Left ventricle myocardium inferior (tissue), 1 donor: ENCODE measurements at regions not wholly inside any gene's neighbourhood (a gene's known extent, or its start where the extent isn't known, plus 50 kb on each side); places are given as distances from the start of the nearest gene placed in this dataset.

Experiments used
- DNase-seq: peaks from one replicate; pipeline ENCODE4 v3.0.0-alpha.2; 2020
- H3K27ac ChIP-seq: fragments of 200-600 bp; replicated peaks from 2 replicates; pipeline ENCODE4 v1.8.0; 2021
- H3K27me3 ChIP-seq: fragments of 200-600 bp; 2 replicates; pipeline ENCODE4 v1.8.0; 2021; ENCODE audit warnings: low read depth
- H3K36me3 ChIP-seq: fragments of 200-600 bp; 2 replicates; pipeline ENCODE4 v1.8.0; 2021
- H3K4me1 ChIP-seq: fragments of 200-600 bp; 2 replicates; pipeline ENCODE4 v1.8.0; 2021
- H3K4me3 ChIP-seq: fragments of 200-600 bp; 2 replicates; pipeline ENCODE4 v1.8.0; 2021; ENCODE audit warnings: mild to moderate bottlenecking, moderate library complexity
- H3K9me3 ChIP-seq: fragments of 200-600 bp; replicated peaks from 2 replicates; pipeline ENCODE4 v1.8.0; 2021
- CTCF ChIP-seq: fragments of 200-600 bp; IDR thresholded peaks from 2 replicates; pipeline ENCODE4 v1.8.0; 2021; ENCODE audit warnings: antibody characterized with exemption, mild to moderate bottlenecking, borderline replicate concordance
- intact Hi-C: fragments of 100-400 bp; cut with micrococcal nuclease; formaldehyde crosslinking; loops from one replicate; pipeline ENCODE4 v1.11.0; 2022
- donor health status: DM: no; HTN: yes; CAD: no; lungs with severe emphysema.

GRCh38 chr5:62948301-62948700 is 369.7 kb downstream of the LRRC70 start:
- H3K9me3 ChIP-seq = no peaks in the 10 kb centered on the region
- no peaks in the 10 kb centered on the region for H3K36me3 ChIP-seq
- DNase-seq = no peak
- H3K4me1 ChIP-seq = no peaks in the 10 kb centered on the region
- TF ChIP-seq CTCF = no peak
- no peak overlapping the region for H3K27ac ChIP-seq
- intact Hi-C loops = no loop called here
- no peak overlapping the region for H3K4me3 ChIP-seq
- no peaks in the 10 kb centered on the region for H3K27me3 ChIP-seq

DNA sequence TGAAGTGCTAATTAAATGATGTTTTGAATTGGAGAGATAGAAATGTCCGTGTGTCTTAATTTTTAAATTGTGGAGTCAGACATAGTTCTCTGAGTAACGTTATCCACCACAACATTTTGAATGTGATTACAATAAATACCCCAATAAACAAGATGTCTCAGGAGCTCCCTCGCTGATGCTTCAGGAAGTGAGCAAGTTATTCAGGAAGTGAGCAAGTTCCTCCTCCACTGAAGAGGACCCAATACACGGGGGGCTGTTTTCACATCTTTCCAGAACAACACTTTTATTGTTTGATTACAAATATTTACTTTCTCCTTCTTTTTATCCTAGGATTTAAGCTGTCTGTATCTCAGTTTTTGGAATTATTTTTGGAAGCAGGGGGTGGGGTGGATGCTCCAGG is 363.8 kb downstream of the LRRC70 start:
- Histone ChIP-seq H3K4me1 (no peaks in the 10 kb centered on the region), H3K36me3 (no peaks in the 10 kb centered on the region), H3K9me3 (no peaks in the 10 kb centered on the region), H3K27ac (no peak overlapping the region), H3K27me3 (no peaks in the 10 kb centered on the region), H3K4me3 (no peak overlapping the region)
- no peak for DNase-seq
- intact Hi-C loops = no loop called here
- no peak for TF ChIP-seq CTCF

GRCh38 chr5:62938927-62939326 is 360.3 kb downstream of the LRRC70 start:
- no peaks in the 10 kb centered on the region for H3K9me3 ChIP-seq
- H3K4me3 ChIP-seq = no peak overlapping the region
- DNase-seq = no peak
- intact Hi-C loops = no loop called here
- no peaks in the 10 kb centered on the region for H3K27me3 ChIP-seq
- H3K36me3 ChIP-seq = no peaks in the 10 kb centered on the region
- H3K27ac ChIP-seq = no peak overlapping the region
- no peaks in the 10 kb centered on the region for H3K4me1 ChIP-seq
- TF ChIP-seq CTCF = no peak

- no peak for TF ChIP-seq CTCF
- no peaks in the 10 kb centered on the region for H3K4me1 ChIP-seq
- no peaks in the 10 kb centered on the region for H3K27me3 ChIP-seq
- no peak overlapping the region for H3K27ac ChIP-seq
- intact Hi-C loops = no loop called here
- no peak overlapping the region for H3K4me3 ChIP-seq
- H3K36me3 ChIP-seq = no peaks in the 10 kb centered on the region
- no peak for DNase-seq
- H3K9me3 ChIP-seq = no peaks in the 10 kb centered on the region
Measured at GRCh38 chr5:62937661-62938558, 359.3 kb downstream of the LRRC70 start.

GRCh38 chr5:62935660-62936059 is 357.0 kb downstream of the LRRC70 start:
- TF ChIP-seq CTCF = no peak
- Histone ChIP-seq H3K27ac (no peak overlapping the region), H3K9me3 (no peaks in the 10 kb centered on the region), H3K36me3 (no peaks in the 10 kb centered on the region), H3K27me3 (no peaks in the 10 kb centered on the region), H3K4me1 (no peaks in the 10 kb centered on the region), H3K4me3 (no peak overlapping the region)
- no peak for DNase-seq
- intact Hi-C loops = no loop called here
